Lower leg skin (tissue), 3 donors: ENCODE measurements at regions not wholly inside any gene's neighbourhood (a gene's known extent, or its start where the extent isn't known, plus 50 kb on each side); places are given as distances from the start of the nearest gene placed in this dataset.

ENCODE experiments used
- CTCF ChIP-seq, 3 donors: fragments of 450-650 bp; IDR thresholded peaks; one replicate each; pipeline ENCODE4 v1.5.1; 2016; ENCODE audit warnings: antibody characterized with exemption in 3 of 3, mild to moderate bottlenecking in 3 of 3, moderate library complexity in 2 of 3
- POLR2A ChIP-seq, 2 donors: fragments of 450-650 bp; IDR thresholded peaks; one replicate each; pipeline ENCODE4 v1.6.1; 2016 to 2017; ENCODE audit warnings: antibody characterized with exemption in 2 of 2, mild to moderate bottlenecking in 1 of 2, moderate library complexity in 1 of 2

- TF ChIP-seq CTCF (IDR thresholded peaks at IDR 0.05) = no peak
- no peak for TF ChIP-seq POLR2A (IDR thresholded peaks at IDR 0.05)
Observed at GRCh38 chr20:7742479-7742878, 197.8 kb downstream of the HAO1 start.
